ENCODE measurements at regions not wholly inside any gene's neighbourhood (a gene's known extent, or its start where the extent isn't known, plus 50 kb on each side); places are given as distances from the start of the nearest gene placed in this dataset.

GRCh38 chr12:98453070-98453469 lies 62.3 kb upstream of the TMPO start:
- no peak for DNase-seq

- no peak for DNase-seq
Observed at GRCh38 chr12:98453492-98453891, 61.9 kb upstream of the TMPO start.

GRCh38 chr12:98456041-98456440 lies 59.3 kb upstream of the TMPO start:
- no peak for DNase-seq

- no peak for DNase-seq
Observed at GRCh38 chr12:98456576-98457573, 58.5 kb upstream of the TMPO start.

- no peak for DNase-seq
Observed at GRCh38 chr12:98464190-98464589, 51.2 kb upstream of the TMPO start.

GRCh38 chr12:98465505-98465904 lies 49.9 kb upstream of the TMPO start:
- DNase-seq: no peak
